GM12878 (cell line): ENCODE measurements at regions not wholly inside any gene's neighbourhood (a gene's known extent, or its start where the extent isn't known, plus 50 kb on each side); places are given as distances from the start of the nearest gene placed in this dataset.

Experiments
- ATAC-seq: fragments of 200-7000 bp; cut with Tn5 transposase; 3 replicates; pipeline ENCODE4 v1.9.1; 2020; ENCODE audit warnings: mild to moderate bottlenecking, moderate library complexity
- BruUV-seq: library from RNA; stranded (reverse); fragments of 400-500 nt; replicated peaks from 2 replicates; lab custom pipeline; 2021; lab: Mats Ljungman, UMichigan
- CTCF ChIA-PET: fragments of 300-600 bp; sonication (Branson Sonifier 250); formaldehyde crosslinking; extraction: SDS; loops from one replicate; lab custom pipeline; 2021; ENCODE audit warnings: inconsistent platforms; lab: Yijun Ruan, JAX
- POLR2A ChIA-PET: fragments of 350-600 bp; formaldehyde crosslinking; extraction: SDS; loops from one replicate; lab custom pipeline; 2021; ENCODE audit warnings: inconsistent platforms; lab: Charles Lee
- RAD21 ChIA-PET: fragments of 300-600 bp; sonication (Branson Sonifier 250); formaldehyde crosslinking; loops from one replicate; lab custom pipeline; 2023; ENCODE audit warnings: antibody characterized with exemption; ENCODE audit not compliant: unreplicated experiment; lab: Charles Lee
- SMC1A ChIA-PET: fragments of 300-600 bp; sonication (Branson Sonifier 250); formaldehyde crosslinking; loops from one replicate; lab custom pipeline; 2023; ENCODE audit not compliant: unreplicated experiment, uncharacterized antibody; lab: Charles Lee
- DNase-seq: peaks from one replicate; pipeline ENCODE4 v3.0.0-alpha.2; 2011; ENCODE audit warnings: low read depth, low spot score
- FAIRE-seq: peaks from 3 replicates; lab custom pipeline; 2011; peaks lifted over from hg19 to GRCh38; lab: Jason Lieb, UNC
- H2AFZ ChIP-seq: 2 replicates; pipeline ENCODE4 v1.6.0; 2011; ENCODE audit warnings: low read depth, low read length, control low read depth; ENCODE audit not compliant: control insufficient read depth
- H3K27ac ChIP-seq: 2 replicates; pipeline ENCODE4 v1.5.1; 2011; ENCODE audit warnings: control low read depth; ENCODE audit not compliant: control insufficient read depth, insufficient read depth
- H3K27me3 ChIP-seq, 2 experiments: replicated peaks in 1 of 2; 2 replicates each; pipeline versions ENCODE4 v1.6.0 to v1.6.1; 2011; ENCODE audit warnings: low read length in 1 of 2; ENCODE audit not compliant: control insufficient read depth in 2 of 2, insufficient read depth in 2 of 2
- H3K36me3 ChIP-seq, 2 experiments: 2 replicates each; pipeline ENCODE4 v1.5.1; 2011; ENCODE audit warnings: low read length in 1 of 2; ENCODE audit not compliant: control insufficient read depth in 2 of 2, insufficient read depth in 2 of 2
- H3K4me1 ChIP-seq: 2 replicates; pipeline ENCODE4 v1.6.1; 2011; ENCODE audit warnings: mild to moderate bottlenecking, low read length, moderate library complexity, mixed read lengths; ENCODE audit not compliant: control insufficient read depth, insufficient read depth
- H3K4me2 ChIP-seq: 2 replicates; pipeline ENCODE4 v1.6.0; 2011; ENCODE audit warnings: control low read depth; ENCODE audit not compliant: control insufficient read depth, insufficient read depth
- H3K4me3 ChIP-seq: fragments of 200-600 bp; sonication (generic); 2 replicates; pipeline ENCODE4 v1.5.1; 2016
- H3K79me2 ChIP-seq: 2 replicates; pipeline ENCODE4 v1.6.0; 2011; ENCODE audit warnings: low read length; ENCODE audit not compliant: control insufficient read depth, insufficient read depth
- H3K9ac ChIP-seq: 2 replicates; pipeline ENCODE4 v1.8.0; 2011; ENCODE audit warnings: low read length, control low read depth, mixed read lengths; ENCODE audit not compliant: control insufficient read depth, insufficient read depth
- H3K9me3 ChIP-seq: replicated peaks from 3 replicates; pipeline ENCODE4 v1.5.1; 2011; ENCODE audit warnings: mild to moderate bottlenecking, low read length; ENCODE audit not compliant: control insufficient read depth, insufficient read depth
- H4K20me1 ChIP-seq: 2 replicates; pipeline ENCODE4 v1.6.0; 2011; ENCODE audit not compliant: control insufficient read depth, insufficient read depth
- CREB1 ChIP-seq: IDR thresholded peaks from 2 replicates; pipeline ENCODE4 v1.6.1; 2012; ENCODE audit warnings: low read depth, mild to moderate bottlenecking, inconsistent platforms
- E2F8 ChIP-seq: fragments of 450-650 bp; IDR thresholded peaks from 2 replicates; pipeline ENCODE4 v1.6.1; 2018; ENCODE audit warnings: mild to moderate bottlenecking, low read depth, moderate library complexity; ENCODE audit not compliant: partially characterized antibody
- USF1 ChIP-seq: IDR thresholded peaks from 2 replicates; pipeline ENCODE4 v1.6.1; 2011; ENCODE audit warnings: borderline replicate concordance, low read depth, mild to moderate bottlenecking, moderate library complexity, mixed read lengths, low read length; ENCODE audit not compliant: insufficient read depth; ENCODE audit errors: extremely low read length
- WGBS: methylation state at CpG from one replicate; pipeline ENCODE4 v1.1.6; 2016; ENCODE audit warnings: low lambda C conversion rate; ENCODE audit not compliant: insufficient replicate concordance, insufficient coverage; ENCODE audit errors: missing lambda C conversion rate; 5-methylcytosine and 5-hydroxymethylcytosine counted together
- in situ Hi-C: fragments of 300-500 bp; cut with MboI; formaldehyde crosslinking; loops from 9 replicates; pipeline ENCODE4 v1.14.3; 2018; ENCODE audit warnings: mixed read lengths
- intact Hi-C: fragments of 100-400 bp; cut with micrococcal nuclease; formaldehyde crosslinking; loops from one replicate; pipeline ENCODE4 v1.14.2; 2022; ENCODE audit not compliant: unreplicated experiment

- ATAC-seq (no peak), FAIRE-seq (no peak), DNase-seq (no peak)
- no peaks in the 10 kb centered on the region for H3K27me3 ChIP-seq
- intact Hi-C loops (no loop called here), in situ Hi-C loops (no loop called here)
- peaks cover 4% of the 10 kb centered on the region; the same call in 1 of the 2 replicates for H3K4me1 ChIP-seq
- ChIA-PET CTCF (no interaction called here), RAD21 (no interaction called here), POLR2A (interaction anchor here (0.7 to 0.8 kb wide), 3 partner anchors 20 to 433 kb away, joined by 3 to 5 read pairs (median 3); no protein-coding TSS in a partner anchor), SMC1A (interaction anchor here (0.8 kb wide), 1 partner anchor 86 kb away, joined by 3 read pairs; no protein-coding TSS in a partner anchor)
- WGBS, result 65% methylated on average over 1 of the region's 1 CpG
- no peaks in the 10 kb centered on the region for H3K36me3 ChIP-seq
- TF ChIP-seq E2F8 (no peak), USF1 (no peak), CREB1 (no peak)
- H3K4me2 ChIP-seq, result no peak overlapping the region
- H4K20me1 ChIP-seq, result no peaks in the 10 kb centered on the region
- no peaks in the 10 kb centered on the region; the same call in 2 of the 3 replicates for H3K9me3 ChIP-seq
- no TSS peak for BruUV-seq
- H3K79me2 ChIP-seq, result no peaks in the 10 kb centered on the region
- H3K27ac ChIP-seq, result no peak overlapping the region
- no peak overlapping the region for H3K9ac ChIP-seq
- H3K4me3 ChIP-seq, result no peak overlapping the region
- no peak overlapping the region for H2AFZ ChIP-seq
These were observed 193.7 kb upstream of the NREP start for GRCh38 chr5:111950660-111951059.
